ENCODE measurements at regions not wholly inside any gene's neighbourhood (a gene's known extent, or its start where the extent isn't known, plus 50 kb on each side); places are given as distances from the start of the nearest gene placed in this dataset.

GRCh38 chr5:124260921-124261515, 485.4 kb downstream of the ZNF608 start:
- TF ChIP-seq, protein P1, sequence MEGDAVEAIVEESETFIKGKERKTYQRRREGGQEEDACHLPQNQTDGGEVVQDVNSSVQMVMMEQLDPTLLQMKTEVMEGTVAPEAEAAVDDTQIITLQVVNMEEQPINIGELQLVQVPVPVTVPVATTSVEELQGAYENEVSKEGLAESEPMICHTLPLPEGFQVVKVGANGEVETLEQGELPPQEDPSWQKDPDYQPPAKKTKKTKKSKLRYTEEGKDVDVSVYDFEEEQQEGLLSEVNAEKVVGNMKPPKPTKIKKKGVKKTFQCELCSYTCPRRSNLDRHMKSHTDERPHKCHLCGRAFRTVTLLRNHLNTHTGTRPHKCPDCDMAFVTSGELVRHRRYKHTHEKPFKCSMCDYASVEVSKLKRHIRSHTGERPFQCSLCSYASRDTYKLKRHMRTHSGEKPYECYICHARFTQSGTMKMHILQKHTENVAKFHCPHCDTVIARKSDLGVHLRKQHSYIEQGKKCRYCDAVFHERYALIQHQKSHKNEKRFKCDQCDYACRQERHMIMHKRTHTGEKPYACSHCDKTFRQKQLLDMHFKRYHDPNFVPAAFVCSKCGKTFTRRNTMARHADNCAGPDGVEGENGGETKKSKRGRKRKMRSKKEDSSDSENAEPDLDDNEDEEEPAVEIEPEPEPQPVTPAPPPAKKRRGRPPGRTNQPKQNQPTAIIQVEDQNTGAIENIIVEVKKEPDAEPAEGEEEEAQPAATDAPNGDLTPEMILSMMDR (IDR thresholded peaks at IDR 0.05), result no peak
- no peak for TF ChIP-seq POLR2A (IDR thresholded peaks at IDR 0.05)
